Lower lobe of right lung (tissue), 2 donors: ENCODE measurements at regions not wholly inside any gene's neighbourhood (a gene's known extent, or its start where the extent isn't known, plus 50 kb on each side); places are given as distances from the start of the nearest gene placed in this dataset.

Experiments used
- ATAC-seq, 2 donors: fragments of 200-7000 bp; cut with Tn5 transposase; one replicate each; pipeline ENCODE4 v1.9.1; 2020 to 2022; ENCODE audit warnings: mild to moderate bottlenecking in 2 of 2, moderate library complexity in 2 of 2
- DNase-seq: peaks from one replicate; pipeline ENCODE4 v3.0.0-alpha.2; 2020
- H3K27ac ChIP-seq: fragments of 200-600 bp; one replicate; pipeline ENCODE4 v1.8.0; 2022
- H3K27me3 ChIP-seq: fragments of 200-600 bp; one replicate; pipeline ENCODE4 v1.8.0; 2022; ENCODE audit warnings: low read depth
- H3K36me3 ChIP-seq: fragments of 200-600 bp; one replicate; pipeline ENCODE4 v1.8.0; 2022; ENCODE audit warnings: mild to moderate bottlenecking
- H3K4me1 ChIP-seq: fragments of 200-600 bp; one replicate; pipeline ENCODE4 v1.8.0; 2022
- H3K4me3 ChIP-seq: fragments of 200-600 bp; one replicate; pipeline ENCODE4 v1.8.0; 2022; ENCODE audit warnings: mild to moderate bottlenecking
- H3K9me3 ChIP-seq: fragments of 200-600 bp; one replicate; pipeline ENCODE4 v1.8.0; 2022
- intact Hi-C: fragments of 100-400 bp; cut with DNase I; formaldehyde crosslinking; loops from one replicate; pipeline ENCODE4 v1.11.0; 2022
- TF ChIP-seq, protein P1 (sequence below): fragments of 200-600 bp; IDR thresholded peaks from one replicate; pipeline ENCODE4 v1.8.0; 2022; ENCODE audit warnings: antibody characterized with exemption, mild to moderate bottlenecking
- donor health status: DM: no; HTN: yes; CAD: no; lungs with severe emphysema.

DNA sequence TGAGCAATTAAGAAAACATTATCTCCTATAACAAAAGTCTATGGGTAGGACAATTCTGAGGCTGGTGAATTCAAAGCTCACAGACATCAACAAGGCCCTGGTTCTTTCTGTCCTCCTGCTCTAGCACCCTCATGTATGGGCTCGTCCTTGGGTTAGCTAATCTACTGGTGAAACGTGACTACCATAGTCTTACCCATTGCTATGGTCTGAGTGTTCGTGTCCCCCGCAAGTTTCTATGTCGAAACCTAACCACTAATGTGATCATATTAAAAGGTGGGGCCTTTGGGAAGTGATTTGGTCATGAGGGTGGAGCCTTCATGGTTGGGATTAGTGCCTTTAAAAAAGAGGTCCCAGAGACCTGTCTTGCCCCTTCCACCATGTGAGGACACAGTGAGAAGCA lies 564.7 kb downstream of the TNS1 start:
- H3K9me3 ChIP-seq: no peaks in the 10 kb centered on the region
- no peaks in the 10 kb centered on the region for H3K36me3 ChIP-seq
- H3K27me3 ChIP-seq: no peaks in the 10 kb centered on the region
- peaks cover 45% of the 10 kb centered on the region for H3K4me1 ChIP-seq
- ATAC-seq (no peak), DNase-seq (no peak)
- H3K4me3 ChIP-seq: no peak overlapping the region
- TF ChIP-seq, protein P1, sequence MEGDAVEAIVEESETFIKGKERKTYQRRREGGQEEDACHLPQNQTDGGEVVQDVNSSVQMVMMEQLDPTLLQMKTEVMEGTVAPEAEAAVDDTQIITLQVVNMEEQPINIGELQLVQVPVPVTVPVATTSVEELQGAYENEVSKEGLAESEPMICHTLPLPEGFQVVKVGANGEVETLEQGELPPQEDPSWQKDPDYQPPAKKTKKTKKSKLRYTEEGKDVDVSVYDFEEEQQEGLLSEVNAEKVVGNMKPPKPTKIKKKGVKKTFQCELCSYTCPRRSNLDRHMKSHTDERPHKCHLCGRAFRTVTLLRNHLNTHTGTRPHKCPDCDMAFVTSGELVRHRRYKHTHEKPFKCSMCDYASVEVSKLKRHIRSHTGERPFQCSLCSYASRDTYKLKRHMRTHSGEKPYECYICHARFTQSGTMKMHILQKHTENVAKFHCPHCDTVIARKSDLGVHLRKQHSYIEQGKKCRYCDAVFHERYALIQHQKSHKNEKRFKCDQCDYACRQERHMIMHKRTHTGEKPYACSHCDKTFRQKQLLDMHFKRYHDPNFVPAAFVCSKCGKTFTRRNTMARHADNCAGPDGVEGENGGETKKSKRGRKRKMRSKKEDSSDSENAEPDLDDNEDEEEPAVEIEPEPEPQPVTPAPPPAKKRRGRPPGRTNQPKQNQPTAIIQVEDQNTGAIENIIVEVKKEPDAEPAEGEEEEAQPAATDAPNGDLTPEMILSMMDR: no peak
- intact Hi-C loops: no loop called here
- peak overlapping the region; percentile 40 for H3K27ac ChIP-seq

DNA sequence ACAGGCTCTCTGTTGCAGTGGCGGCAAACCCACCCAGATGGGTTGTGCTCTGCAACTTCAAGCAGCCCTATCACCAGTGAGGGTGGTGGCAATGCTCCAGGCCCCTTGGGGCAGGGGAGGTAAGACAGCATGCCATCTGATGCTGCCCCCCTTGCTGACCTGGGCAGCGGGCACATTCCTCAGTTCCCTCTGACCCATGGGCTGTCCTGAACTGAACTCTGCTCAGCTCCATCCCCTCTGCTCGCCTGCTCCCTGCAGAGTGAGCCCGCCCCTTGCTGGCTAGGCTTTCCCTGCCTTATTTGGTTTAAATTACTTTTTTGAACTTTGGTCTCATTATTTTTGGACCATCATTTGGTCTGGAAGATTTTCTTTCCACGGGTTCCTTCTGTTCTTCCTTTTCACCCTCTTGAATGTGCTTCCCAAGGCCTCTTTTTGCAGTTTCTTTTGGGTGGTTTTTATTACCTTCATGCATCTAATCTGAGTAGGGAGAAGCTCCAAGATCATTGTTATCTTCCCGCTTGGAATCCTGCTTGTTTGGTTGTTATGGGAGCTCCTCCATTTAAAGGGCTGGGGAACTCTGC lies 565.4 kb downstream of the TNS1 start:
- Histone ChIP-seq H3K27me3 (no peaks in the 10 kb centered on the region), H3K9me3 (no peaks in the 10 kb centered on the region), H3K36me3 (no peaks in the 10 kb centered on the region), H3K27ac (peak overlapping the region; percentile 40), H3K4me3 (no peak overlapping the region), H3K4me1 (peaks cover 45% of the 10 kb centered on the region)
- DNase-seq (no peak), ATAC-seq (no peak)
- intact Hi-C loops: no loop called here
- TF ChIP-seq, protein P1: no peak

DNA sequence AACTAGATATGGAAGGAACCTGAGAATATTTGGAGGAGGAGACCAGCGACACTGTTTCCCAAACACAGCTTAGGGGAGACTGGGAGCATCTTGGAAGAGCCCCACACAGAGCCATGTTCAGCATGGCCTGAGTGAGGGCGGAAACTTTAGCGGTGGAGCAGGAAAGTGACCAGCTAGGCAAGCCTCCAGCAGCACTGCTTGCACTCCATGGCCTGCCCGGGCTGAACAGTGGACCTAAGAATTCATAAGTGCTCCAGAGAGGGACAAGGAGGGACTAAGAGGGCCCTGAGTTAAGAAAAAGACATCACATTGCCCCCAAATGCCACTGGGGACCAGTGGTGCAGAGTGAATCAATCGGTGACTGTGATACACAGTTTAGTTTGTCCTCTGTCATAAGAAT lies 566.4 kb downstream of the TNS1 start:
- Histone ChIP-seq H3K27ac (peak overlapping the region; percentile 27), H3K4me3 (no peak overlapping the region), H3K27me3 (no peaks in the 10 kb centered on the region), H3K4me1 (peaks cover 45% of the 10 kb centered on the region), H3K9me3 (no peaks in the 10 kb centered on the region), H3K36me3 (no peaks in the 10 kb centered on the region)
- DNase-seq (peak; percentile 50), ATAC-seq (peak; percentile 46 to 65)
- intact Hi-C loops: no loop called here
- TF ChIP-seq, protein P1: no peak

DNA sequence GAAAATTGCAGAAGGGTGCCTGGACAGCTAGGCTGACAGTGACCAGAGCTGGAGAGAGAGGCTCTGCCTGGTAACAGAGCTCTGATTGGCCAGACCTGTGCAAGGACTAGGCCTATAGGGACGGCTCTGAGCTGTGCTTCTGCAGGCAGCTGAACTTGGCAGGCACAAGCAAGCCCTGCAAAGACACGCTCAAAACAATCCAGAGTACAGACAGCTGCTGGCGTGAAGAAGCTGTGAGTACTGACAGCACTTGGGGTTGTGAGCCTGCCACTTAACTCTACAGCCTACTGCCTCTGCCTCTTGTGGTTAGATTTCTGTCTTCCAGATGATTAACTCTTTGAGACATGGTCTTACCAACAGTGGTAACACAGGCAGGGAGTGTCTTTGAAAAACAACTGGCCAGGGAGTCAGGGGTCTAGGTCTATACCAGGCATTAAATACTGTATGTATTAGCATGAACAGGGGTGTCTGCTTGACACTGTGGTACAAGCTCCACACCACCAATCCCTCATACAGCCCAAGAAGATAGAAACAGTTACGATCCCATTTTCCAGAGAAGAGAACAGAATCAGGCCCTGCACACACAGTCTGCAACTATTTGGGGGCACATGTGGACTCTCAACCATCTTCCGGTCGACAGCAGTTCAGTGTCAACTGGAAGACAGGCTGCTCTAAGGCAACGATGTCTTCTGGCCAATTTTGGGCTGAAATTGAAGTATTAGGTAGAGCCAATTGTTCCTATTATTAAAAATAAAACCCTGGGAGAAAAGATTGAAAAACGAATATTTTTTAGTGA lies 568.4 kb downstream of the TNS1 start:
- intact Hi-C loops: no loop called here
- peak; percentile 81 for DNase-seq
- TF ChIP-seq, protein P1: no peak
- Histone ChIP-seq H3K4me1 (peaks cover 45% of the 10 kb centered on the region), H3K9me3 (no peaks in the 10 kb centered on the region), H3K36me3 (no peaks in the 10 kb centered on the region), H3K27ac (no peak overlapping the region), H3K27me3 (no peaks in the 10 kb centered on the region), H3K4me3 (no peak overlapping the region)
- ATAC-seq: peak; percentile 97 to 99

DNA sequence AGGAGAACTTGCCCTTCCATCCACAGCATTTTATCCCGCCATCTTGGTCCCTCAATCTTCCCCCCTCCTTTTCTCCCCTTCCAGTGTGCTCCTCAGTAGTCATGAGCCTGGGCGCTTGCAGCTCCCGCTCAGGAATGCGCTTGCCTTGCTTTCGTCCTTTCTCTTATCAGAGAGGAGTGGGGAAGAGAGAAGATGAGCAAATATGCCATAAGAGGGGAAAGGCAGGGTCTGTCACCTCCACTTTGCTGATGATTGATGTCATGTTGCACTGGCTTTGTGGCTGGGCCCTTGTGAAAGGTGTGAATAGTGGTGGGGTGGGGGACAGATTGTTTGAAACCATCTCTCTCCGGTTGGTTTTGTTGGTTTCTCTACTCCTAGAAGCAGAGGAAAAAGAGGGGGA lies 569.3 kb downstream of the TNS1 start:
- DNase-seq: no peak
- Histone ChIP-seq H3K9me3 (no peaks in the 10 kb centered on the region), H3K36me3 (no peaks in the 10 kb centered on the region), H3K4me3 (no peak overlapping the region), H3K4me1 (peaks cover 45% of the 10 kb centered on the region), H3K27me3 (no peaks in the 10 kb centered on the region), H3K27ac (no peak overlapping the region)
- intact Hi-C loops: no loop called here
- ATAC-seq: peak in 1 of 2 donors; percentile 31
- TF ChIP-seq, protein P1: no peak
